ENCODE measurements at regions not wholly inside any gene's neighbourhood (a gene's known extent, or its start where the extent isn't known, plus 50 kb on each side); places are given as distances from the start of the nearest gene placed in this dataset.

DNA sequence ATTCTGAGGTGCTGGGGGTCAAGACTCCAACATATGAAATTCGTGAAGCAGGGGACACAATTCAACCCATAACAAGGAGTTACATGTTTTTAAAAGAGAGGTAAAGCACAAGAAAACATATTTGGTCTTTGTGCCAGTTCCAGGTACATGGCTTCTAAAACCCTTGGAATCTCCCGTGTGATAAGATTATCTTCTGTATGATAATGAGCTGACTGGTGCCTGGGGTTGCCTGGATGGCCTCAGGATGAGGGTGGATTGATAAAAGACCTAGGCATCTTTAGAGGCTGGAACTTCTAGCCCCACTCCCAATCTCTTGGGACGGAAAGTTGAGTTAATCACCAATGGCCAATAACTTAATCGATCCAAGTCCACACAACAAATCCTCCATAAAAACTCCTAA, 87.0 kb downstream of the FAM217A start:
- Mint-ChIP-seq H3K4me1 (ENCODE audit: low read depth, unreplicated experiment) (peaks cover 3% of the 10 kb centered on the region), H3K36me3 (ENCODE audit: insufficient read depth, unreplicated experiment) (no peaks in the 10 kb centered on the region), H3K4me3 (ENCODE audit: unreplicated experiment) (no peak overlapping the region), H3K27me3 (ENCODE audit: insufficient read depth, unreplicated experiment) (no peaks in the 10 kb centered on the region), H3K9me3 (ENCODE audit: unreplicated experiment) (no peaks in the 10 kb centered on the region), H3K27ac (ENCODE audit: unreplicated experiment) (no peak overlapping the region)
- ChIA-PET POLR2A (no interaction called here), CTCF (interaction anchor here (0.9 to 1.1 kb wide), 3 partner anchors 13 to 59 kb away, joined by 3 to 5 read pairs (median 5); no protein-coding TSS in a partner anchor)
- no peaks in the 10 kb centered on the region for H3K9me3 ChIP-seq
- H3K4me3 ChIP-seq (ENCODE audit: low read depth, low read length), result no peak overlapping the region
- BruUV-seq (replicated peaks), result no TSS peak
- no peaks in the 10 kb centered on the region for H3K27me3 ChIP-seq (replicated peaks; ENCODE audit: control insufficient read depth, insufficient read depth, low read length)
- DNase-seq, result no peak
- H3K36me3 ChIP-seq (ENCODE audit: control insufficient read depth, insufficient read depth, low read length), result no peaks in the 10 kb centered on the region
- intact Hi-C loops (cut with micrococcal nuclease; ENCODE audit: unreplicated experiment), result loop anchor here (1.0 to 5.0 kb wide), 5 partner anchors 14 to 725 kb away; no protein-coding TSS in a partner anchor
- TF ChIP-seq, protein P1, sequence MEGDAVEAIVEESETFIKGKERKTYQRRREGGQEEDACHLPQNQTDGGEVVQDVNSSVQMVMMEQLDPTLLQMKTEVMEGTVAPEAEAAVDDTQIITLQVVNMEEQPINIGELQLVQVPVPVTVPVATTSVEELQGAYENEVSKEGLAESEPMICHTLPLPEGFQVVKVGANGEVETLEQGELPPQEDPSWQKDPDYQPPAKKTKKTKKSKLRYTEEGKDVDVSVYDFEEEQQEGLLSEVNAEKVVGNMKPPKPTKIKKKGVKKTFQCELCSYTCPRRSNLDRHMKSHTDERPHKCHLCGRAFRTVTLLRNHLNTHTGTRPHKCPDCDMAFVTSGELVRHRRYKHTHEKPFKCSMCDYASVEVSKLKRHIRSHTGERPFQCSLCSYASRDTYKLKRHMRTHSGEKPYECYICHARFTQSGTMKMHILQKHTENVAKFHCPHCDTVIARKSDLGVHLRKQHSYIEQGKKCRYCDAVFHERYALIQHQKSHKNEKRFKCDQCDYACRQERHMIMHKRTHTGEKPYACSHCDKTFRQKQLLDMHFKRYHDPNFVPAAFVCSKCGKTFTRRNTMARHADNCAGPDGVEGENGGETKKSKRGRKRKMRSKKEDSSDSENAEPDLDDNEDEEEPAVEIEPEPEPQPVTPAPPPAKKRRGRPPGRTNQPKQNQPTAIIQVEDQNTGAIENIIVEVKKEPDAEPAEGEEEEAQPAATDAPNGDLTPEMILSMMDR (IDR thresholded peaks at IDR 0.05; ENCODE audit: insufficient read depth in 1 of 2, low read depth in 1 of 2, low read length in 1 of 2, severe bottlenecking in 1 of 2, unreplicated experiment in 1 of 2), result no peak
- H3K4me1 ChIP-seq, result peaks cover 14% of the 10 kb centered on the region

DNA sequence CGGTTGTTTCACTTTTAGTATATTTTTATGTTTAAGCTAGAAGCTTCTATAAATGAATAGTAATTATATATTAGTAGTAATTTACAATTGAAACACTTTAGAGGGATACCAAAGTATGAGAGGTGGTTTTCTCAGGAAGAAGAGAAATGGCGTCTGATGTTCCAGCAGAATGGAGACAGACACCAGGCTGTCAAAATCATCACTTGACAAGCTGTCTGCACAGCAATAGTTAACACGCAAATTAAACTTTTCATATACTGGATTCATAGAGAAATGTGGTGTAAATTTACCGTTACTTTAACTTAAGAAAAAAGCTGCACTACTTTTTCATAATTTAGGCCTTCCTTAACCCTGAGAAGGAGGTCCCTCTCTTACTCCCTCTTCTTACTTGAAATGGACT, 82.6 kb downstream of the FAM217A start:
- TF ChIP-seq, protein P1 (IDR thresholded peaks at IDR 0.05; ENCODE audit: insufficient read depth in 1 of 2, low read depth in 1 of 2, low read length in 1 of 2, severe bottlenecking in 1 of 2, unreplicated experiment in 1 of 2), result no peak
- Mint-ChIP-seq H3K4me1 (ENCODE audit: low read depth, unreplicated experiment) (peaks cover 7% of the 10 kb centered on the region), H3K27ac (ENCODE audit: unreplicated experiment) (no peak overlapping the region), H3K36me3 (ENCODE audit: insufficient read depth, unreplicated experiment) (no peaks in the 10 kb centered on the region), H3K9me3 (ENCODE audit: unreplicated experiment) (no peaks in the 10 kb centered on the region), H3K27me3 (ENCODE audit: insufficient read depth, unreplicated experiment) (no peaks in the 10 kb centered on the region), H3K4me3 (ENCODE audit: unreplicated experiment) (no peak overlapping the region)
- Histone ChIP-seq H3K4me3 (ENCODE audit: low read depth, low read length) (no peak overlapping the region), H3K4me1 (peaks cover 5% of the 10 kb centered on the region), H3K9me3 (no peaks in the 10 kb centered on the region), H3K36me3 (ENCODE audit: control insufficient read depth, insufficient read depth, low read length) (no peaks in the 10 kb centered on the region), H3K27me3 (replicated peaks; ENCODE audit: control insufficient read depth, insufficient read depth, low read length) (no peaks in the 10 kb centered on the region)
- no peak for DNase-seq
- BruUV-seq (replicated peaks), result no TSS peak
- ChIA-PET POLR2A (no interaction called here), CTCF (no interaction called here)
- intact Hi-C loops (cut with micrococcal nuclease; ENCODE audit: unreplicated experiment), result no loop called here

DNA sequence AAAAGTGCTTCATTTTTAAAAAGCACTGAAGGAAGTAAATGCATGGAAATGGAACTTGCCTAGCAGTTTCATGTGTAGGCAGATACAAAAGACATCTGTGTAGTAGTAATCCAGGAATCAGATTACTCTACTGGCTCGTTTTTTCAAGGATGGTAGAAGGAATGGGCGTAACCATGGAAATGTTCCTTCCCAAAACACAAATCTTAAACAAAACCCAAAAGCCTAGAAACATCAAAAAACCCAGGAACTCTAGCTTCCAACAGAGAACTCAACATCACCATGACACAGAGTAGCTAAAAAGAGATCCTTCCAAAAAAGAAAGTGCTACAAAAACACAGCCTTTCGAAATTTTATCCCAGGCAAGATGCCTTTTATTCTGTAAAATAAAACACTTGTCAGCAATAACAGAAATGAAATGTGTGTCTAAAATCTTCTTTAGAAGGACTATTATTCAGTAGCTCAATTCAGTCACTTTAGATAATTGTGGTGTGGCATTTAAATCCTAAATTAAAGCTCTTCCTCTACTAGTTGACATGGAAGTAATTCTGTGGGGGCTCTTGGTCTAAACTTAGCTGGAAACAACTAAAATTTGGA, 81.7 kb downstream of the FAM217A start:
- Mint-ChIP-seq H3K27ac (ENCODE audit: unreplicated experiment) (no peak overlapping the region), H3K27me3 (ENCODE audit: insufficient read depth, unreplicated experiment) (no peaks in the 10 kb centered on the region), H3K4me3 (ENCODE audit: unreplicated experiment) (no peak overlapping the region), H3K4me1 (ENCODE audit: low read depth, unreplicated experiment) (peaks cover 7% of the 10 kb centered on the region), H3K9me3 (ENCODE audit: unreplicated experiment) (no peaks in the 10 kb centered on the region), H3K36me3 (ENCODE audit: insufficient read depth, unreplicated experiment) (no peaks in the 10 kb centered on the region)
- TF ChIP-seq, protein P1 (IDR thresholded peaks at IDR 0.05; ENCODE audit: insufficient read depth in 1 of 2, low read depth in 1 of 2, low read length in 1 of 2, severe bottlenecking in 1 of 2, unreplicated experiment in 1 of 2), result no peak
- no TSS peak for BruUV-seq (replicated peaks)
- no peak for DNase-seq
- intact Hi-C loops (cut with micrococcal nuclease; ENCODE audit: unreplicated experiment), result no loop called here
- POLR2A ChIA-PET, result interaction anchor here (1.2 kb wide), 1 partner anchor 24 kb away, joined by 3 read pairs; a partner anchor contains a TSS
- Histone ChIP-seq H3K4me3 (ENCODE audit: low read depth, low read length) (no peak overlapping the region), H3K4me1 (no peaks in the 10 kb centered on the region), H3K9me3 (no peaks in the 10 kb centered on the region), H3K27me3 (replicated peaks; ENCODE audit: control insufficient read depth, insufficient read depth, low read length) (no peaks in the 10 kb centered on the region), H3K36me3 (ENCODE audit: control insufficient read depth, insufficient read depth, low read length) (no peaks in the 10 kb centered on the region)
- CTCF ChIA-PET, result interaction anchor here (0.7 kb wide), 1 partner anchor 24 kb away, joined by 3 read pairs; a partner anchor contains a TSS

All from Caco-2 (cell line).